Neural progenitor cell (in vitro differentiated cells): ENCODE measurements at regions not wholly inside any gene's neighbourhood (a gene's known extent, or its start where the extent isn't known, plus 50 kb on each side); places are given as distances from the start of the nearest gene placed in this dataset.

Experiments
- EZH2phosphoT487 ChIP-seq: fragments of 200-600 bp; sonication (generic); IDR thresholded peaks from 2 replicates; pipeline ENCODE4 v1.6.1; 2017; ENCODE audit warnings: antibody characterized with exemption
- TF ChIP-seq, protein P1 (sequence below): fragments of 200-600 bp; sonication (generic); IDR thresholded peaks from 2 replicates; pipeline ENCODE4 v1.5.1; 2017; ENCODE audit warnings: antibody characterized with exemption, mild to moderate bottlenecking

- TF ChIP-seq, protein P1, sequence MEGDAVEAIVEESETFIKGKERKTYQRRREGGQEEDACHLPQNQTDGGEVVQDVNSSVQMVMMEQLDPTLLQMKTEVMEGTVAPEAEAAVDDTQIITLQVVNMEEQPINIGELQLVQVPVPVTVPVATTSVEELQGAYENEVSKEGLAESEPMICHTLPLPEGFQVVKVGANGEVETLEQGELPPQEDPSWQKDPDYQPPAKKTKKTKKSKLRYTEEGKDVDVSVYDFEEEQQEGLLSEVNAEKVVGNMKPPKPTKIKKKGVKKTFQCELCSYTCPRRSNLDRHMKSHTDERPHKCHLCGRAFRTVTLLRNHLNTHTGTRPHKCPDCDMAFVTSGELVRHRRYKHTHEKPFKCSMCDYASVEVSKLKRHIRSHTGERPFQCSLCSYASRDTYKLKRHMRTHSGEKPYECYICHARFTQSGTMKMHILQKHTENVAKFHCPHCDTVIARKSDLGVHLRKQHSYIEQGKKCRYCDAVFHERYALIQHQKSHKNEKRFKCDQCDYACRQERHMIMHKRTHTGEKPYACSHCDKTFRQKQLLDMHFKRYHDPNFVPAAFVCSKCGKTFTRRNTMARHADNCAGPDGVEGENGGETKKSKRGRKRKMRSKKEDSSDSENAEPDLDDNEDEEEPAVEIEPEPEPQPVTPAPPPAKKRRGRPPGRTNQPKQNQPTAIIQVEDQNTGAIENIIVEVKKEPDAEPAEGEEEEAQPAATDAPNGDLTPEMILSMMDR = no peak
- TF ChIP-seq EZH2phosphoT487 = no peak
Measured at GRCh38 chr3:115553796-115554486, 69.4 kb upstream of the GAP43 start.
